DND-41 (cell line): ENCODE measurements at regions not wholly inside any gene's neighbourhood (a gene's known extent, or its start where the extent isn't known, plus 50 kb on each side); places are given as distances from the start of the nearest gene placed in this dataset.

ENCODE experiments used
- EZH2 ChIP-seq: IDR thresholded peaks from 3 replicates; pipeline ENCODE4 v1.6.1; 2012; ENCODE audit warnings: borderline replicate concordance, low read depth, mild to moderate bottlenecking, moderate library complexity, low read length, inconsistent platforms; ENCODE audit not compliant: severe bottlenecking
- TF ChIP-seq, protein P1 (sequence below): IDR thresholded peaks from 2 replicates; pipeline ENCODE4 v1.5.1; 2012; ENCODE audit warnings: borderline replicate concordance, low read length, moderate library complexity, mild to moderate bottlenecking; ENCODE audit not compliant: poor library complexity, severe bottlenecking; ENCODE audit errors: extremely low read depth

DNA sequence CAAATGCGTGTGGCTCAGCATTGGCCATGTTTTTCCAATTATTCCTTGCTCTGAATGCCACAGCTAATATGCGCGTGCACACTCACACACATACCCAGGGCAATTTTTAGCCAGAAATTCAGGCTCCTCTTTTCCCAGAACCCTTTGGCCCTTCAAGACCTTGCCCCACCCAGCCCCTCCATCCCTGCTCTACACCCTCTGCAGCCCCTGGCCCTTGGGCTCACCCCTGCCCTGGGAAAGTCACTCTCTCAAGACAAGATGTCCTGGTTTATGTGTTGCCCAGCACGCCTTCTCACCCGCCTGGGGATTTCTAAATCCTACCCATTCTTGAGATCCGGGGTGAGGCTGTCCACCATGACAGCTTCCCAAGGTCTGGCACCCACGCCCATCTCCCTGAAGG lies 319.7 kb downstream of the CYP26B1 start:
- TF ChIP-seq, protein P1, sequence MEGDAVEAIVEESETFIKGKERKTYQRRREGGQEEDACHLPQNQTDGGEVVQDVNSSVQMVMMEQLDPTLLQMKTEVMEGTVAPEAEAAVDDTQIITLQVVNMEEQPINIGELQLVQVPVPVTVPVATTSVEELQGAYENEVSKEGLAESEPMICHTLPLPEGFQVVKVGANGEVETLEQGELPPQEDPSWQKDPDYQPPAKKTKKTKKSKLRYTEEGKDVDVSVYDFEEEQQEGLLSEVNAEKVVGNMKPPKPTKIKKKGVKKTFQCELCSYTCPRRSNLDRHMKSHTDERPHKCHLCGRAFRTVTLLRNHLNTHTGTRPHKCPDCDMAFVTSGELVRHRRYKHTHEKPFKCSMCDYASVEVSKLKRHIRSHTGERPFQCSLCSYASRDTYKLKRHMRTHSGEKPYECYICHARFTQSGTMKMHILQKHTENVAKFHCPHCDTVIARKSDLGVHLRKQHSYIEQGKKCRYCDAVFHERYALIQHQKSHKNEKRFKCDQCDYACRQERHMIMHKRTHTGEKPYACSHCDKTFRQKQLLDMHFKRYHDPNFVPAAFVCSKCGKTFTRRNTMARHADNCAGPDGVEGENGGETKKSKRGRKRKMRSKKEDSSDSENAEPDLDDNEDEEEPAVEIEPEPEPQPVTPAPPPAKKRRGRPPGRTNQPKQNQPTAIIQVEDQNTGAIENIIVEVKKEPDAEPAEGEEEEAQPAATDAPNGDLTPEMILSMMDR, result no peak
- no peak for TF ChIP-seq EZH2
